Fibroblast of villous mesenchyme (primary cell): ENCODE measurements at regions not wholly inside any gene's neighbourhood (a gene's known extent, or its start where the extent isn't known, plus 50 kb on each side); places are given as distances from the start of the nearest gene placed in this dataset.

Experiments
- DNase-seq: peaks from one replicate; pipeline ENCODE4 v3.0.0-alpha.2; 2010; ENCODE audit warnings: low read depth
- H3K4me3 ChIP-seq: 2 replicates; pipeline ENCODE4 v1.5.1; 2011; ENCODE audit warnings: low read depth, mild to moderate bottlenecking, low read length
- CTCF ChIP-seq: IDR thresholded peaks from 2 replicates; pipeline ENCODE4 v1.5.1; 2012; ENCODE audit warnings: low read depth, mild to moderate bottlenecking, low read length; ENCODE audit not compliant: insufficient read depth

GRCh38 chrX:139039041-139039440 lies 327.5 kb upstream of the FGF13 start:
- H3K4me3 ChIP-seq: no peak overlapping the region
- TF ChIP-seq CTCF: no peak
- no peak for DNase-seq

GRCh38 chrX:139026811-139027210 lies 315.3 kb upstream of the FGF13 start:
- TF ChIP-seq CTCF: no peak
- DNase-seq: no peak
- H3K4me3 ChIP-seq: no peak overlapping the region

GRCh38 chrX:139026406-139026805 lies 314.9 kb upstream of the FGF13 start:
- DNase-seq: no peak
- no peak for TF ChIP-seq CTCF
- no peak overlapping the region for H3K4me3 ChIP-seq

GRCh38 chrX:139025816-139026215 lies 314.3 kb upstream of the FGF13 start:
- TF ChIP-seq CTCF: no peak
- DNase-seq: no peak
- no peak overlapping the region for H3K4me3 ChIP-seq

- no peak for TF ChIP-seq CTCF
Observed at GRCh38 chrX:139023531-139023930, 312.0 kb upstream of the FGF13 start.

GRCh38 chrX:139020801-139021200 lies 309.3 kb upstream of the FGF13 start:
- DNase-seq: no peak
- H3K4me3 ChIP-seq: no peak overlapping the region
- TF ChIP-seq CTCF: no peak

More at GRCh38 chrX:139023531-139023930, 312.0 kb upstream of the FGF13 start:
- DNase-seq: no peak
- no peak overlapping the region for H3K4me3 ChIP-seq

- DNase-seq: no peak
- no peak for TF ChIP-seq CTCF
- H3K4me3 ChIP-seq: no peak overlapping the region
Observed at GRCh38 chrX:139018436-139018835, 306.9 kb upstream of the FGF13 start.
